ENCODE measurements at regions not wholly inside any gene's neighbourhood (a gene's known extent, or its start where the extent isn't known, plus 50 kb on each side); places are given as distances from the start of the nearest gene placed in this dataset.

DNA sequence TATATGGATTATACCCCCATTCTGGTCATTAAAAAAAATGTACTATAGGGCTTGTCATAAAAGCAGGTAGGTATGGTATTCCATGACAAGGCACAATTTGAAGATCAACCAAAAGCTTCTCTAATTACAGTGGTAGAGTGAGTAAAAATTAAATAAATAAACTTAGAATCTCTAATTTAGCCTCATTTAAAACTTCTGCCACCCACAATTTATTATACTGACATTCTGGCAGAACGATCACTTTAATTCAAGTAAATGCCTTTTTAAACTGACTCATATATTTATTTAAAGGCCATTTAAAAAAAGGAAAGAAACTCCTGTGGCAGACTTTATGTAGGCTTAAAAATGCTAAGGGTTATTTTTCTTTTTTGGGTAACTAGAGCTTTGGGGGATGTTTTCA, 68.3 kb upstream of the PHACTR2 start:
- Histone ChIP-seq H3K36me3 (no peaks in the 10 kb centered on the region), H3K4me1 (no peaks in the 10 kb centered on the region), H3K27ac (no peak overlapping the region), H3K9me3 (no peaks in the 10 kb centered on the region), H3K27me3 (no peaks in the 10 kb centered on the region), H3K4me3 (no peak overlapping the region), H3K9ac (ENCODE audit: low read depth in 2 of 2, low read length in 2 of 2) (no peak overlapping the region)
- intact Hi-C loops (cut with DNase I): no loop called here
- TF ChIP-seq, protein P1, sequence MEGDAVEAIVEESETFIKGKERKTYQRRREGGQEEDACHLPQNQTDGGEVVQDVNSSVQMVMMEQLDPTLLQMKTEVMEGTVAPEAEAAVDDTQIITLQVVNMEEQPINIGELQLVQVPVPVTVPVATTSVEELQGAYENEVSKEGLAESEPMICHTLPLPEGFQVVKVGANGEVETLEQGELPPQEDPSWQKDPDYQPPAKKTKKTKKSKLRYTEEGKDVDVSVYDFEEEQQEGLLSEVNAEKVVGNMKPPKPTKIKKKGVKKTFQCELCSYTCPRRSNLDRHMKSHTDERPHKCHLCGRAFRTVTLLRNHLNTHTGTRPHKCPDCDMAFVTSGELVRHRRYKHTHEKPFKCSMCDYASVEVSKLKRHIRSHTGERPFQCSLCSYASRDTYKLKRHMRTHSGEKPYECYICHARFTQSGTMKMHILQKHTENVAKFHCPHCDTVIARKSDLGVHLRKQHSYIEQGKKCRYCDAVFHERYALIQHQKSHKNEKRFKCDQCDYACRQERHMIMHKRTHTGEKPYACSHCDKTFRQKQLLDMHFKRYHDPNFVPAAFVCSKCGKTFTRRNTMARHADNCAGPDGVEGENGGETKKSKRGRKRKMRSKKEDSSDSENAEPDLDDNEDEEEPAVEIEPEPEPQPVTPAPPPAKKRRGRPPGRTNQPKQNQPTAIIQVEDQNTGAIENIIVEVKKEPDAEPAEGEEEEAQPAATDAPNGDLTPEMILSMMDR (IDR thresholded peaks at IDR 0.05): no peak
- DNase-seq: no peak

DNA sequence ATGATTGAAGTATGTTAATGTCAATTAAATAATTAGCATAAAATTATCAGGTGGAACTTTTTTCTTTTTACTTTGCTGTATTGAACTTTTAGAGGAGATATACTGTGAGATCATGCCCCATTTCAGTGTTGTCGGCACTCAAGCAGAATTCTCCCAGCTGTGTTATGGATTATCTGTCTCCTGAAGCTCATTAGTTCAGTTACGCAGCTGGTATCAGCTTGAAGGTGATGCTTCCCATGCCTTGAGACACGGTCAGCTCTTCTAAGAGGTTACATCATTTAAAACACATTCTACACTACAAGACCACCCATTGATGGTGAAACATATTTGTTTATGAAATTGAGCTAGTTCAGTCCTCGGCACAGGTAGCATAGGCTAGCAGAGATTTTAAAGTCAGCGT, 68.9 kb upstream of the PHACTR2 start:
- no peak overlapping the region for H3K9ac ChIP-seq (ENCODE audit: low read depth in 2 of 2, low read length in 2 of 2)
- H3K9me3 ChIP-seq: no peaks in the 10 kb centered on the region
- no peaks in the 10 kb centered on the region for H3K4me1 ChIP-seq
- no peak overlapping the region for H3K27ac ChIP-seq
- intact Hi-C loops (cut with DNase I): no loop called here
- H3K4me3 ChIP-seq: no peak overlapping the region
- no peaks in the 10 kb centered on the region for H3K27me3 ChIP-seq
- TF ChIP-seq, protein P1 (IDR thresholded peaks at IDR 0.05): no peak
- H3K36me3 ChIP-seq: no peaks in the 10 kb centered on the region
- DNase-seq: no peak

DNA sequence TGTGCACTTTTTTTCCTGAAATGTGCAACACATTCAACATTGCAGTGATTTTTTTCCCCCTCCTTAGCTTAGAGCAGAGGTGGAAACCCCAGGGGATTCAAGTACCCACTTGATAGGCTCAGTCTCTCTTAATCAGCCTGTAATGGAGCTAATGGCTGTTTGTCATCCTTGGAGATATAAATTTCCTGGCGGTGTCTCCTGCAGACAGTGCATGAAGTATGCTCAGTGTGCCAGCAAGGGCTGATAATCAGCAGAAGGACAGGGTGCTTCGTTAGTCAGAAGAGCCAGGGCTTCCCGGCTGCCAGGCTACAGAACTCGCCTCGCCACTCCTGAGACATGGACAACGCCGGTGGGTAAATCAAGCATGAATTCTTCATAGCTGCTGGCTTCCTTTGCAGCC, 69.8 kb upstream of the PHACTR2 start:
- no peak for DNase-seq
- H3K9ac ChIP-seq (ENCODE audit: low read depth in 2 of 2, low read length in 2 of 2): no peak overlapping the region
- no peaks in the 10 kb centered on the region for H3K4me1 ChIP-seq
- TF ChIP-seq, protein P1 (IDR thresholded peaks at IDR 0.05): no peak
- no peaks in the 10 kb centered on the region for H3K36me3 ChIP-seq
- intact Hi-C loops (cut with DNase I): no loop called here
- H3K9me3 ChIP-seq: no peaks in the 10 kb centered on the region
- H3K4me3 ChIP-seq: no peak overlapping the region
- H3K27me3 ChIP-seq: no peaks in the 10 kb centered on the region
- H3K27ac ChIP-seq: no peak overlapping the region

DNA sequence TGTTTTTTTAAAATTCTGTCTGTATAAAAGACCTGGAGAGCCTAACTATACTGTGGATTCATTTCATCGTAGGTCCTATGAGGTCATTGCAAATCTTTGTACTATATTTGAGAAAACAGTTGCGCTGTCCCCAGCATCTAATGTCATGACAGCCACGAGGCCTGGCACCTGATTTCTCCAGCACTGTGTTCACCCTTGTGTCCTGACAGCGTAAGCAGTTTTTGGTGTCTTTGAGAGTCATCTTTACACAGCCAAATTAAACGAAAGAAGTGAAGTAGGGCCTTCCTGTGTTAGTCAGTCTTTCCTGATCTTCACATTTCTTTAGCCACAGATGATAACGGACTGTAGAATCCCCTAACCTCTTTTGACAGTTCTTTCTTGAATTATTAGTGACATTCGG, 70.6 kb upstream of the PHACTR2 start:
- intact Hi-C loops (cut with DNase I): no loop called here
- H3K9ac ChIP-seq (ENCODE audit: low read depth in 2 of 2, low read length in 2 of 2): no peak overlapping the region

DNA sequence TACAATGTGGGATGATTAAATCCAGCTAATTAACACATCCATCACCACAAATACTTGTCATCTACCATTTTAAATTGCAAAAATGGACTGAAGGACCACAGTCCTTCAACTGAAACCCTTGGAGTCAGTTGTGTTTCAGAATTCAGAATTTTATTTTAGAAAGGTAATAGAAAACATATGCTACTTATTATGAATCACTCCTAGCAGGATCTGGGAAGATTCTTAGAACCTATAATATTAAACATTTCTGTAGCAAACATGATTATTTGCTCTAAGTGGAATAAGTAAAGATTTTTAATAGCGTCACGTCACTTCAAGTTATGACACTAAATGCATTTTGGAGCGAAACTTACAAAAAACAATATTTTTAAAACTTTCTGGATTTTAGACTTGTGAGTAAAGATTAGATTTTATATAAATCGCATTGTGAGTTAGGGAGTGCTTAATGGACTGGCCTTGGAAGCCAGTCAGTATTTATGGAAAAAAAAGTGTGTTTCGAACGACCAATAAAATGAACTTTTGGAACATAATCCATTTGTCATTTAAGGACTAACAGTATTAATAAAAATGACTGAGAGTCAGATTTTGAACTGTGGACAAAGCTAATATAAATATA, 71.8 kb upstream of the PHACTR2 start:
- Histone ChIP-seq H3K4me1 (no peaks in the 10 kb centered on the region), H3K27ac (no peak overlapping the region), H3K36me3 (no peaks in the 10 kb centered on the region), H3K9ac (ENCODE audit: low read depth in 2 of 2, low read length in 2 of 2) (no peak overlapping the region), H3K4me3 (no peak overlapping the region), H3K9me3 (no peaks in the 10 kb centered on the region), H3K27me3 (no peaks in the 10 kb centered on the region)
- intact Hi-C loops (cut with DNase I): no loop called here
- TF ChIP-seq, protein P1 (IDR thresholded peaks at IDR 0.05): no peak
- no peak for DNase-seq

More for the DNA sequence above, 70.6 kb upstream of the PHACTR2 start:
- H3K4me3 ChIP-seq: no peak overlapping the region
- H3K36me3 ChIP-seq: no peaks in the 10 kb centered on the region
- H3K4me1 ChIP-seq: no peaks in the 10 kb centered on the region
- no peak for DNase-seq
- no peak overlapping the region for H3K27ac ChIP-seq
- H3K9me3 ChIP-seq: no peaks in the 10 kb centered on the region
- TF ChIP-seq, protein P1 (IDR thresholded peaks at IDR 0.05): no peak
- no peaks in the 10 kb centered on the region for H3K27me3 ChIP-seq

Data from colonic mucosa (tissue), 4 donors.